GM19467 (cell line): ENCODE measurements at regions not wholly inside any gene's neighbourhood (a gene's known extent, or its start where the extent isn't known, plus 50 kb on each side); places are given as distances from the start of the nearest gene placed in this dataset.
"Not testable (repeated sequence)": the region's sequence is repeated elsewhere in the genome, so short reads cannot be mapped to it uniquely, and the experiment has no call there.

Experiments
- ATAC-seq: cut with Tn5 transposase; IDR thresholded peaks from one replicate; pipeline ENCODE4 v1.9.1; 2021; ENCODE audit warnings: mild to moderate bottlenecking, moderate library complexity; ENCODE audit not compliant: unreplicated experiment

- peak; percentile 91 for ATAC-seq
Observed at GRCh38 chr3:87621667-87622066, 345.3 kb upstream of the POU1F1 start.

- ATAC-seq, result no peak
Observed at GRCh38 chr3:87615506-87615905, 339.1 kb upstream of the POU1F1 start.

- no peak for ATAC-seq
Observed at GRCh38 chr3:87614998-87615397, 338.6 kb upstream of the POU1F1 start.

GRCh38 chr3:87607234-87607633, 330.9 kb upstream of the POU1F1 start:
- ATAC-seq, result no peak

GRCh38 chr3:87595798-87596197, 319.4 kb upstream of the POU1F1 start:
- no peak for ATAC-seq

GRCh38 chr3:87581240-87581639, 304.9 kb upstream of the POU1F1 start:
- no peak for ATAC-seq

GRCh38 chr3:87576752-87577151, 300.4 kb upstream of the POU1F1 start:
- no peak for ATAC-seq

- ATAC-seq, result no peak
Observed at GRCh38 chr3:87575550-87575949, 299.2 kb upstream of the POU1F1 start.

GRCh38 chr3:87568331-87568730, 291.9 kb upstream of the POU1F1 start:
- no peak for ATAC-seq

- no peak for ATAC-seq
Observed at GRCh38 chr3:87564438-87564837, 288.1 kb upstream of the POU1F1 start.

GRCh38 chr3:87563712-87564111, 287.3 kb upstream of the POU1F1 start:
- no peak for ATAC-seq

GRCh38 chr3:87558492-87558891, 282.1 kb upstream of the POU1F1 start:
- no peak for ATAC-seq

GRCh38 chr3:87555290-87555689, 278.9 kb upstream of the POU1F1 start:
- no peak for ATAC-seq

GRCh38 chr3:87553058-87553457, 276.7 kb upstream of the POU1F1 start:
- ATAC-seq, result no peak

- no peak for ATAC-seq
Observed at GRCh38 chr3:87550892-87551291, 274.5 kb upstream of the POU1F1 start.

- no peak for ATAC-seq
Observed at GRCh38 chr3:87549208-87549607, 272.8 kb upstream of the POU1F1 start.

- no peak for ATAC-seq
Observed at GRCh38 chr3:87548271-87548670, 271.9 kb upstream of the POU1F1 start.

GRCh38 chr3:87546216-87546615, 269.8 kb upstream of the POU1F1 start:
- ATAC-seq, result no peak

- ATAC-seq, result not testable (repeated sequence)
Observed at GRCh38 chr3:87543408-87543807, 267.0 kb upstream of the POU1F1 start.

- ATAC-seq, result no peak
Observed at GRCh38 chr3:87541723-87542122, 265.3 kb upstream of the POU1F1 start.

- ATAC-seq, result not testable (repeated sequence)
Observed at GRCh38 chr3:87538722-87539121, 262.3 kb upstream of the POU1F1 start.

- ATAC-seq, result no peak
Observed at GRCh38 chr3:87509401-87509800, 233.0 kb upstream of the POU1F1 start.

GRCh38 chr3:87508921-87509320, 232.5 kb upstream of the POU1F1 start:
- no peak for ATAC-seq

- ATAC-seq, result no peak
Observed at GRCh38 chr3:87507753-87508152, 231.4 kb upstream of the POU1F1 start.
